ENCODE measurements at regions not wholly inside any gene's neighbourhood (a gene's known extent, or its start where the extent isn't known, plus 50 kb on each side); places are given as distances from the start of the nearest gene placed in this dataset.

DNA sequence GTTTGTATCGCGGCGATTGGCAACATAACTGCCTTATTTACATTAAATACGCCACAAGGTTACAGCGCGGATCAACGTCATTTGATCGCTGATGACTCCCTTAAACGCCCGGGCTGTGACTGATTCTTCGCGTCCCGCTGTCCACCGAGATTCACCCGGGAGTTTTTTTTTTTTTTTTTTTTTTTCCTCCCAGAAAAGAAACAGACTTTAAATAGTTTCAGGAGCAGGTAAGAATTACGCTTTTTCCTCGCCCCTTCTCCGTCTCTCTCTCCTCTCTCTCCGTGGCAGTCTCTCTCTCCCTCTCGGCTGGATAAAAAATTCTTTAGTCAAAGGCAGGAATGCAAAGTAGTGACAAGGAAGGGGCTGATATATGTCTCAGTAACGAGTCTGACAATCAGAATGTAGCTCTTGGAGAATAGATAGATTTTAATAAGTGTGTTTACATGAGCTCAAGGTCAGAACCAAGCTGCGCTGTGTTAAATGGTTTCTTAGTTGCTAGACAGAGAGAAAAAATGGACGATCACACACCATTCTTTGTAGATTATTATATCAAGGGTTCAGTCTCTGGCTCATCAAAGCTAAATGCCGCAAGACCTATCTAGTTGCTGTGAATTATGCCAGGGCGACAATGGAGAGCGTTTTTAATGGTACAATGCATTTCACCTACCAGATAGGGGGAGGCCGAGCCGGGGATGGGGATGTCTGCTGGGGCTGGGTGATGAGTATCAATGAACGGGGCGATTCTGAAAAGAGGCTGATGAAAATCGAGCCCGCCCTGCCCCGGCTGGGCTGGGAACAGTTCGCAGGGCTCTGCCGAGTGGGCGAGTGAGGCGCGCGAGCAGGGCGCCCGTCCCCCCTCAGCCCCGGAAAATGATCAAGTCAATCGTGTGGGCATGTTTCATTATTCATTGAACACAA, 147.2 kb upstream of the ZNF536 start:
- no peaks in the 10 kb centered on the region for H3K9me3 ChIP-seq (ENCODE audit: insufficient read depth, low read length)
- H3K9ac ChIP-seq (ENCODE audit: low read length), result no peak overlapping the region
- no peak overlapping the region for H2AFZ ChIP-seq (ENCODE audit: low read depth, low read length)
- H3K4me3 ChIP-seq (ENCODE audit: low read length), result no peak overlapping the region
- no peak overlapping the region for H3K27ac ChIP-seq (ENCODE audit: low read length)
- no peak overlapping the region for H3K4me2 ChIP-seq (ENCODE audit: low read length)
- H3K79me2 ChIP-seq (ENCODE audit: low read length), result no peaks in the 10 kb centered on the region
- no peaks in the 10 kb centered on the region for H3K4me1 ChIP-seq (ENCODE audit: low read length)
- no peaks in the 10 kb centered on the region for H4K20me1 ChIP-seq (ENCODE audit: insufficient read depth, low read length)
- no peak for TF ChIP-seq EZH2phosphoT487 (IDR thresholded peaks at IDR 0.05; ENCODE audit: low read depth)
- TF ChIP-seq, protein P1, sequence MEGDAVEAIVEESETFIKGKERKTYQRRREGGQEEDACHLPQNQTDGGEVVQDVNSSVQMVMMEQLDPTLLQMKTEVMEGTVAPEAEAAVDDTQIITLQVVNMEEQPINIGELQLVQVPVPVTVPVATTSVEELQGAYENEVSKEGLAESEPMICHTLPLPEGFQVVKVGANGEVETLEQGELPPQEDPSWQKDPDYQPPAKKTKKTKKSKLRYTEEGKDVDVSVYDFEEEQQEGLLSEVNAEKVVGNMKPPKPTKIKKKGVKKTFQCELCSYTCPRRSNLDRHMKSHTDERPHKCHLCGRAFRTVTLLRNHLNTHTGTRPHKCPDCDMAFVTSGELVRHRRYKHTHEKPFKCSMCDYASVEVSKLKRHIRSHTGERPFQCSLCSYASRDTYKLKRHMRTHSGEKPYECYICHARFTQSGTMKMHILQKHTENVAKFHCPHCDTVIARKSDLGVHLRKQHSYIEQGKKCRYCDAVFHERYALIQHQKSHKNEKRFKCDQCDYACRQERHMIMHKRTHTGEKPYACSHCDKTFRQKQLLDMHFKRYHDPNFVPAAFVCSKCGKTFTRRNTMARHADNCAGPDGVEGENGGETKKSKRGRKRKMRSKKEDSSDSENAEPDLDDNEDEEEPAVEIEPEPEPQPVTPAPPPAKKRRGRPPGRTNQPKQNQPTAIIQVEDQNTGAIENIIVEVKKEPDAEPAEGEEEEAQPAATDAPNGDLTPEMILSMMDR (IDR thresholded peaks at IDR 0.05; ENCODE audit: low read depth, low read length), result no peak
- H3K27me3 ChIP-seq (ENCODE audit: low read depth, low read length), result peaks cover 3% of the 10 kb centered on the region; the same call in 1 of the 2 replicates
- H3K36me3 ChIP-seq (replicated peaks; ENCODE audit: low read depth, low read length), result no peaks in the 10 kb centered on the region

DNA sequence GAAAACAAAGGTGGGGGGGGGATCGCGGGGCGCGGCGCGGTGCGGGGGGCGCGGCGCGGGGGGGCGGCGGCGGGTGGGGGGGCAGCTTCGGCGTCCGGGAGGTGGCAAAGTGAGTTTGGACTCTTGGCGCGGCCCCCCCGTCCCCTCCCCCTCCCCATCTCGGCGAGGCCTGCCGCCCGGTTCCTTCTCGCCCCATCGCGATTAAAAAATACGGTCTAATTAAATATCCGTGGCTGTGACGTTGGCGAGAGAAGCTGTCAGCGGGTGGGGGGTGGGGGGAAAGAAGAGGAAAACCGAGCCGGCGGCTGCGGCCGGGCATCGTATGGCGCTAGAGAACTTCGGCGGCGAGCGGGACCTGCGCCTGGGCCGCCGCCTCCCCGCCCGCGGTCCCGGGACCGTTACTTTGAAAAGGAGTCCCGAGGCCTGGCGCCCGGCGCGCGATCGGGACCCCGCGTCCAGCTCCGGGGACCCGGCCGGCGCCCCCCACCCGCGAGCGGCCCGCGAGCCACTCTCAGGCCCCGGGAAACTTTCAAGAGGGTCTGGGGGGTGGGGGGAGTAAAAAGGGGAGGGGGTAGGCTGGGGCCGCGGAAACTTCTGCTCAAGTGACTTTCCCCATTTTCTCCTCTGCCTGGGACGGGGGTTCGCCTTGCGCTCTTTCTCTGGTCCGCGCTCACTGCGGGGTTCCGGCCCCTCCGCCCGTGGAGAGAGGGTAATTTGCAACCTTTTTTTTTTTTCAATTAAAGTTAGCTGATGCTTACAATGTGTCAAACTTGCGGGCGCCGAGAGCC, 146.3 kb upstream of the ZNF536 start:
- no peaks in the 10 kb centered on the region for H3K79me2 ChIP-seq (ENCODE audit: low read length)
- TF ChIP-seq EZH2phosphoT487 (IDR thresholded peaks at IDR 0.05; ENCODE audit: low read depth), result no peak
- TF ChIP-seq, protein P1 (IDR thresholded peaks at IDR 0.05; ENCODE audit: low read depth, low read length), result no peak
- H2AFZ ChIP-seq (ENCODE audit: low read depth, low read length), result no peak overlapping the region
- no peaks in the 10 kb centered on the region for H3K27me3 ChIP-seq (ENCODE audit: low read depth, low read length)
- no peaks in the 10 kb centered on the region for H3K9me3 ChIP-seq (ENCODE audit: insufficient read depth, low read length)
- H3K36me3 ChIP-seq (replicated peaks; ENCODE audit: low read depth, low read length), result no peaks in the 10 kb centered on the region
- H3K4me3 ChIP-seq (ENCODE audit: low read length), result no peak overlapping the region
- H4K20me1 ChIP-seq (ENCODE audit: insufficient read depth, low read length), result no peaks in the 10 kb centered on the region
- no peak overlapping the region for H3K9ac ChIP-seq (ENCODE audit: low read length)
- no peaks in the 10 kb centered on the region for H3K4me1 ChIP-seq (ENCODE audit: low read length)
- no peak overlapping the region for H3K27ac ChIP-seq (ENCODE audit: low read length)
- no peak overlapping the region for H3K4me2 ChIP-seq (ENCODE audit: low read length)

DNA sequence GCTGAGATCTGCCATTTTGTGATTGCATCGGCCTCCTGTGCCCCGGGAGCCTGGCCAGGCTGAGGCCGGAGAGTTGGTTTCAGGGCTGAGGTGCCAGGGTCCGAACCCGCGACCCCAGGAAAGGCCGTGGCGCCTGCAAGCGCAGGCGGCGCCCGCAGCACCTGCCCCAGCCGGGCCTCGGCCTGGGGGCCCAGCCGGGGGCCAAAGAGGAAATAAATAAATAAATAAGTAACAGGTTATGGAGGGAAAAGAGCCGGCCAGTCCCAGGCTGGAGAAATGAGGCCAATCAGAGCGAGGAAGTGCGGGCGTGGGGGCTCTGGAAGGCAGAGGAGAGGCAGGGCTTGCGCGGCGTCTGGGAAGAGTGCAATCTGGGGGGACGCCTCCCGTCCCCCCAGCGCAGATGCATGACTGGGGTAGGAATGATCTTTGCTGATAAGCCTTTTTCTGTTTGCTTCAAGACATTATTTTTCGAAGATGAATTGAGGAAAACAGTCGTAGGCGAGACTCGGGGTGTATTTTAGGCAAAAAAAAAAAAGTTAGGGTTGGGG, 145.6 kb upstream of the ZNF536 start:
- Histone ChIP-seq H3K9me3 (ENCODE audit: insufficient read depth, low read length) (no peaks in the 10 kb centered on the region), H3K36me3 (replicated peaks; ENCODE audit: low read depth, low read length) (no peaks in the 10 kb centered on the region), H3K4me3 (ENCODE audit: low read length) (no peak overlapping the region), H3K4me2 (ENCODE audit: low read length) (no peak overlapping the region), H3K27me3 (ENCODE audit: low read depth, low read length) (no peaks in the 10 kb centered on the region), H3K79me2 (ENCODE audit: low read length) (no peaks in the 10 kb centered on the region), H4K20me1 (ENCODE audit: insufficient read depth, low read length) (no peaks in the 10 kb centered on the region), H3K9ac (ENCODE audit: low read length) (no peak overlapping the region), H3K4me1 (ENCODE audit: low read length) (no peaks in the 10 kb centered on the region), H2AFZ (ENCODE audit: low read depth, low read length) (no peak overlapping the region), H3K27ac (ENCODE audit: low read length) (no peak overlapping the region)
- no peak for TF ChIP-seq EZH2phosphoT487 (IDR thresholded peaks at IDR 0.05; ENCODE audit: low read depth)
- TF ChIP-seq, protein P1 (IDR thresholded peaks at IDR 0.05; ENCODE audit: low read depth, low read length), result no peak

All from OCI-LY3 (cell line).